Activated CD4-positive, alpha-beta T cell treated with anti-CD3 and anti-CD28 coated beads, Interleukin-2, amount 50 U/mL, for 4 hours (primary cell): ENCODE measurements at regions not wholly inside any gene's neighbourhood (a gene's known extent, or its start where the extent isn't known, plus 50 kb on each side); places are given as distances from the start of the nearest gene placed in this dataset.

ENCODE experiments used
- DNase-seq, 2 experiments: peaks; one replicate each; pipeline ENCODE4 v3.0.0-alpha.2; 2020

- no peak for DNase-seq
Observed at GRCh38 chr11:119488256-119488995, 65.5 kb upstream of the THY1 start.

DNA sequence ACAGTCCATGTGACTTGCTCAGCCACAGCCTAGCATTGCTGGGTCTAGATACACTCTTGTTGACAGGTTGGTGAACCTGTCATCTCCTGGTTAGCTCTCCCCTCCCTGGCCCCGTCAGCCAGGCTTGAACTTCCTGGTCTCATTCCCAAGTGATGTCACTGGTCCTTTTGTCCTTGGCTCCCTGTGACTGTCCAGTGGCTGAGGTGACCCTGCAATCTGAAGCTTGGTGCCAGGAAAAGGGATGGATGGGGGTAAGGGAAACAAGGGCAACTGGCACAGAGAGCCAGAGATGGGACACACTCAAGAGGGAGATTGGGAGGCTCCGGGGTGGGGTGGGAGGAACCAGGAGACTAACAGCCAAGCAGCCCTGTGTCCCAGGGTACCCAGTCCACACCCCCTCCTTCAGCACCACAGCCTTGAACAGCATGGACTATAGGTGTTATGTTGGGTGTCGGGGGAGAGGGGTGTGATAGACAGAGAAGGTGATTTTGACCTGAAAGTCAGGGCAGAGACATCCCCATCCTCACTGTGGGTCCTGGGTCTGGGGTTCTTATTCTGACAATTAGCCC is 63.8 kb upstream of the THY1 start:
- no peak for DNase-seq

DNA sequence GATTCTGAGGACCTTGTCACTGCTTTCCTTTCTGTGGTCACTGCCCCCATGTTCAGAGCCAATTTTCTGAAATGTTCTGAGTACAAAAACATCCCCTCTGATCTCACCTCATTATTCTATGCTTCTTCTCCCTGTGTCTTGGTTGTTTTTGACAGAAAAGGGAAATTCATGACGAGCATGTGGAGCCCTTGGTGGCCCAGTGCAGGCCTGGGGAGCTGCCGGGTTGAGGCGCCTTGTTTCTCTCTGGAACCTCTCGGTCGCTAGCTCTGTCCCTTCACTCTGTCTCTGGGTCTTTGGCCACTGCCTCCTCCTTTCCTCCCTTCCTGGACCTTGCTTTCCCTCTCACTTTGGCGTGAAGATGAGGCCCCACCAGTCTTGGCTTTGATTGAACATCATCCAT is 63.0 kb upstream of the THY1 start:
- DNase-seq: no peak

GRCh38 chr11:119484741-119485605 is 62.0 kb upstream of the THY1 start:
- no peak for DNase-seq

DNA sequence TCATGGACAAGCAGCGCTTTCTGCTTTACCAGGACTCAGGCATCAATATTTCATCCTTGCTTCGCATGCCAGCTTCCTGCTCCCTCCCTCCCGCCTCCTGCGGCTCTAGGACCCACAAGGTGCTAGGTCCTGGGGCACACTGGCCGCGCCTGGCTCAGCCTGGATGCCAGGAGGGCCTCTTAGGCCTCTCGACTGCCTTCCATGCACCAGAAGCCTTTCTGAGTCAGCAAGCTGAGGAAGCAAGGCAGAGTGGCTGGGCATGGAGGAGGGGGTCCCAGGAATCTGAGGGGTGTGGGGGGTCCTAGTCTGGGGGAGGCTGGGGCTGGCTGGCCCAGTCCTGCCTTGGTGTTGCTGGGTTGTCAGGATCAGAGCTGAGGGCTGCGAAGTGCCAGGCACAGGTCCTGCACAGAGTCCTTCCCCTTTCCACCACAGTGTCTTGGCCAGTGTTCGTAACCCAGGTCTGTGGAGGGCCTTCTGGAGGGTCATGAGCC is 61.0 kb upstream of the THY1 start:
- DNase-seq: no peak

GRCh38 chr11:119483341-119483880 is 60.4 kb upstream of the THY1 start:
- no peak for DNase-seq

DNA sequence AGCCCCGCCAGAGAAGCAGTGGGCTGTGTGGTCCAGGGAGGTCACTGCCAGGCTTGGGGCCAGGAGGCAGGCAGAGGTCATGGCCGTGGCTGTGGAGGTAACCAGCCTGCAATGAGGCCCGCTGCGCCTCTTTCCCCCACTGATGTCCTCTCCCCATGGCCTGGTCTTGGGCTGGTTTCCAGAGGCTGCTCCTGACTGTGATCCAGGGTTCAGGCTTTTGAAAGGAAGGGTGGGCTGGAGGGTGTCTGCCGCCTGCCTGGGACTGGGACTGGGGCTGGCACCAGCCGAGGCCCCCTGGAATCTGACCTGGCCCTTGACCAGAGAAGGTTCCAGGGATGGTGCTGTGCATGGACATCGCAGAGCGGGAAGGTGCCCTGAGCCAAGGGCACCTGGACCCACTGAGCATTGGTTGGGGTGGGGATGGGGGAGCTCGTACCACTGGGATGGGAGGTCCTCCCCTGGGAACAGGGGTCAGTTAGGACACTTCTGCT is 59.6 kb upstream of the THY1 start:
- no peak for DNase-seq

- DNase-seq: no peak
Observed at GRCh38 chr11:119481667-119482400, 58.9 kb upstream of the THY1 start.

DNA sequence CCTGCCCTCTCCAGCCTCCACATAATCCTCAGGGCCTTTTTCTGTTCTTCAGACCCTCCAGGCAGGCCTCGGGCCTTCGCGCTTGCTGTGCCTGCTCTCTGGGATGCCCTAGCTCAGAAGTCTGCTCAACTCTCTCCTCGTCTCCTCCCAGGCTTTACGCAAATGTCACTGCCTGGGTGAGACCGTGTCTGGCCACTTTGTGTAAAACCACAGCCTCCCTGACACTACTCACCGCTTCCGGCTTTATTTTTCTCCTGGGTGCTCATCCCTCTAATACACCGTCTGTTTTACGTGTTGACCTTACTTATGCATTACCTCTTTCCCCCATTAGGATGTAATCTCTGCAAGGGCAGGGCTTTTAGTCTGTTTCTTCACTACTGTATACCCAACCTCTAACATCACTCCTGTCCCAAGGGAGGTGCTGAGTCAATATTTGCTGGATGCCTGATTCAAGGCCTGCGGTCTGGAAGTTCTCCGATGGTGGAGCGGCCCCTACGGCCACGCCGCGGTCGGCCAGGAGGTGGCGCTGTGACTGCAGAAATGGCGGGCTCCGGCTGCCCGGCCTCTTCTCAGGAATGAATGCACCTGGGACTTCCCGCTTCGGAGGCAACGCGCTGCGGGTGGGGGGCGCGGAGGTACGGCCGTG is 58.2 kb upstream of the THY1 start:
- DNase-seq: peak; percentile 50 to 51

DNA sequence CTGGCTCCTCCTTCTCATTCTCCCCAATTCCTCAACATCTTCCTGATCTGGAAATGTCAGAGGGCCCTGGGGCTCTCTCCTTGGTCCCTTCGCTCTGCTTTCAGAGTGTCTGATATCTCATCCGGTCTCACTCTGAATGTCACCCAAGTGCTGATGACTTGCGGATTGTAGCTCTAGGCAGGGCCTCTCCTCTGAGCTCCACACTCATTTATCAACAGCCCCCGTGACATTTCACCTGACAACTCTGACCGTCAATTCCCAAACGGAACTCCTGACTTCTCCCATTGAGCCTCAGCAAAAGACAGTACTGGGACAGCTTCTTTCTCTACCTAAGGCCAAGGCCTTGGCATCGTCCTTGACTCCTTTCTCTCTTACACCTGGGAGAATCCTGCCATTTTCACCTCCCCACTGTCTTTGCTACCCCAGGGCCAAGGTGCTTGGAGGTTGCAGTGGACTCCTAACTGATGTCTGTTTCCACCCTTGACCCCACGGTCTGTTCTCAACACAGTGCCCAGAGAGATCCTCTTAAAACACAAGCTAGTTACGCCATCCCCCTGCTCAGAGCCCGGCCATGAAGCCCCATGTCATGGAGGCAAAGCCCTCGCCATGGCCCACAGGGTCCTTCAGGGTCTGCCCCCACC is 57.5 kb upstream of the THY1 start:
- DNase-seq: no peak

DNA sequence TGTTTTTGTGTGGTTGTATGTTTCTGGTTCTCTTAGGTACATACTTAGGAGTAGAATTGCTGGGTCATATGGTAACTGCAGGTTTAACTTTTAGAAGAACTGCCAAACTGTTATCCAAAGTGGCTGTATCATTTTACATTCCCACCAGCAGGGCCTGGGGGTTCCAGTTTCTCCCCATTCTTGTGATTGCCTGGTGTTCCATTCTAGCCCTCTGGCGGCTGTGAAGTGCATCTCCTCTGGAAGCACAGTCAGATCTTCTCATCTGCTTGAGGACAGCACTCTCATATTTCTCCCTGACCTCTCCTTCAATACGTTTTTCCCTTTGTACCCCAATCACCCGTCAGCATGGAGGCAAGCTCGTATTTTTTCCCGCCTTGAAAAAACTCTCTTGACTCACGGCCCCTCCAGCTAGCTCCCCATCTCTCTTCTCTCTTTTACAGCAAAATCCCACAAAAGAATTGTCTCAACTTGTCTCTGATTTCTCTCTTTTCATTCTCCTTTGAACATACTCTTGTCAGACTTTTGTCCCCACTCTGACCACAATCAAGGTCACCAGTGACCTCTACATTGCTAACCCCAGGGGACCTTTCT is 56.8 kb upstream of the THY1 start:
- DNase-seq: no peak

DNA sequence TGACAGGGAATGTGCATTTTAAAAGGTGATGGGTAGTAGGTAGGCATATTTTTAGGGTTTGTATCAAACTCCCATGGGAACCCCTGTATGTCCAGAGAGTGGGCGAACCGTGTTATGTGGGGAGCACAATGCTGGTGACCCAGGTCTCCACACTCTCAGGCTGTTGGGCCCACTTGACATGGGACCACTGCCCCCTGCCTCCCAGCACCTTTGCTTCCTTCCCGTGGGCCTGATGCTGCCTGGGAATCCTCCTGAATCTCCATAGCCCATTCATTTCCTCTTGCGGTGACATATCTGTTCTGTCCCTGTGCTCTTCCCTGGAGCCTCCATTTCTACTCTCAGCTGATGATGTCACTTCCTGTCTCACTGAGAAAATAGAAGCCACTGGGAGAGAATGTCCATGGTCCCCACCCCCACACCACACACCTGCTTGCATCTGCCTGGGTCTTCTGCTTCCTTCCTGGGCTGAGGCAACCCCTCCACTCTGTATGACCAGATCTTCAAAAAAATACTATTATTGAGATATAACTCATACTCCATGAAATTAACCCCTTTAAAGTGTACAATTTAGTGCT is 55.8 kb upstream of the THY1 start:
- no peak for DNase-seq

GRCh38 chr11:119476666-119477331 is 53.8 kb upstream of the THY1 start:
- no peak for DNase-seq

- DNase-seq: no peak
Observed at GRCh38 chr11:119476038-119476437, 53.1 kb upstream of the THY1 start.

GRCh38 chr11:119474682-119475596 is 52.0 kb upstream of the THY1 start:
- peak; percentile 31 to 39 for DNase-seq

DNA sequence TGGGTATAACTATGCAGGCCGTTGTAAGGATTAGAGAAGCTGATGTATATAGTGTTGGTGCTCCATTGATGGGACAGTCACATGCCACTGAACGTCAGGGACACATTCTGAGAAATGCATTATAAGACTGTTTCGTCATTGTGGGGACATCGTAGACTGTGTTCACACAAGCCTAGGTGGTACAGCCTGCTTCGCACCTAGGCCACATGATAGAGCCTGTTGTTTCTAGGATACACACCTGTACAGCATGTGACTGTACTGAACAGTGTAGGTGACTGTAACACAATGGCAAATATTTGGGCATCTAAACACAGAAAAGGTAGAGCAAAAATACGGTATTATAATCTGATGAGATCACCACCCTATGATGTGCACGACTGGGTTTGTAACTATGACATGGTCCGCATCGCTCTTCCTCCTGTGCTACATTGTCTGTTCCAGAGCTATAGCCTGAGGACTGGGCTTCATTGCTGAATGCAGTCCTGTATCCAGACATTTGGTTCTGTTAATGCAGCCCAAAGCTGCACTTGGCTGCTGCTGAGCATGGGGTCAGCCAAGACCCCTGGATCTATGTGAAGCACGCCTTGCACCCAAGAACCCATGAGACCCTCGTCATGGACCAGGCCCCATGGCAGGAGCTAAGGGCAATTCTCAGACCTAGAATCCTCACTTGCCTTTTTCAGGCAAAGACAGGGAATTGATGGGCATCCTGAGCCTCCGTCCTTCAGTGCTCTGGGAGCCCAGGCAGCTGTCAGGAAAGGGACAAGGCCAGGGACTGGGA is 51.1 kb upstream of the THY1 start:
- no peak for DNase-seq

DNA sequence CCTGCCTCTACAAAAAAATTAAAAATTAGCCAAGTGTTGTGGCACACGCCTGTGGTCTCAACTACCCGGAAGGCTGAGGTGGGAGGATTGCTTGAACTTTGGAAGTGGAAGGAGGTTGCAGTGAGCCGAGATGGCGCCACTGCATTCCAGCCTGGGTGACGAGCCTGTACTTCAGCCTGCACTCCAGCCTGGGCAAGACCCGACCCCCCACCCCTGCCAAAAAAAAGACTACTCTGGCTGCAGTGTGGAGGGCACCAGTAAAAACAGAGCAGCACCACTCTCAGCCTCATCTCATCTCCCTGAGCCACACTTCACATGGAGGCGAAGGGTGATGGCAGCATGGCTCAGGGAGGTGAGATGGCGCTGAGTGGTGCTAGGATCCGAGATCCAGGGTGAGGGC is 50.3 kb upstream of the THY1 start:
- no peak for DNase-seq

GRCh38 chr11:119472856-119473222 is 49.9 kb upstream of the THY1 start:
- DNase-seq: no peak
